IPS-NIHi11 (cell line): ENCODE measurements at regions not wholly inside any gene's neighbourhood (a gene's known extent, or its start where the extent isn't known, plus 50 kb on each side); places are given as distances from the start of the nearest gene placed in this dataset.
A peak's percentile ranks its signal among the peaks of the same experiment; 100 is the strongest.

Experiments used
- DNase-seq: peaks from one replicate; pipeline ENCODE4 v3.0.0; 2012; ENCODE audit warnings: mixed read lengths, low spot score

GRCh38 chr13:52975969-52976368, 52.6 kb upstream of the OLFM4 start:
- no peak for DNase-seq

GRCh38 chr13:52975161-52975560, 53.5 kb upstream of the OLFM4 start:
- DNase-seq, result no peak

- DNase-seq, result no peak
Measured at GRCh38 chr13:52974711-52975110, 53.9 kb upstream of the OLFM4 start.

- no peak for DNase-seq
Measured at GRCh38 chr13:52969373-52969772, 59.2 kb upstream of the OLFM4 start.

GRCh38 chr13:52968074-52968700, 60.4 kb upstream of the OLFM4 start:
- peak; percentile 92 for DNase-seq

GRCh38 chr13:52961987-52962386, 66.6 kb upstream of the OLFM4 start:
- DNase-seq, result no peak

- peak; percentile 33 for DNase-seq
Measured at GRCh38 chr13:52961256-52961910, 67.2 kb upstream of the OLFM4 start.

GRCh38 chr13:52955472-52955874, 73.1 kb upstream of the OLFM4 start:
- DNase-seq, result peak; percentile 58

- DNase-seq, result peak; percentile 33
Measured at GRCh38 chr13:52954838-52955237, 73.8 kb upstream of the OLFM4 start.

GRCh38 chr13:52950436-52950956, 78.1 kb upstream of the OLFM4 start:
- no peak for DNase-seq

GRCh38 chr13:52949742-52950141, 78.9 kb upstream of the OLFM4 start:
- no peak for DNase-seq

GRCh38 chr13:52949044-52949443, 79.6 kb upstream of the OLFM4 start:
- no peak for DNase-seq

- DNase-seq, result no peak
Measured at GRCh38 chr13:52947921-52948373, 80.7 kb upstream of the OLFM4 start.

- DNase-seq, result no peak
Measured at GRCh38 chr13:52945348-52945747, 83.3 kb upstream of the OLFM4 start.

GRCh38 chr13:52944697-52945096, 83.9 kb upstream of the OLFM4 start:
- no peak for DNase-seq

GRCh38 chr13:52938065-52938464, 89.6 kb upstream of the PCDH8 start:
- DNase-seq, result no peak

GRCh38 chr13:52936806-52937205, 88.4 kb upstream of the PCDH8 start:
- no peak for DNase-seq

- no peak for DNase-seq
Measured at GRCh38 chr13:52934258-52934657, 85.8 kb upstream of the PCDH8 start.

GRCh38 chr13:52933547-52934210, 85.2 kb upstream of the PCDH8 start:
- DNase-seq, result no peak

GRCh38 chr13:52933099-52933498, 84.7 kb upstream of the PCDH8 start:
- DNase-seq, result no peak

GRCh38 chr13:52932649-52933048, 84.2 kb upstream of the PCDH8 start:
- no peak for DNase-seq

GRCh38 chr13:52931539-52932431, 83.3 kb upstream of the PCDH8 start:
- DNase-seq, result no peak
